ENCODE measurements at regions not wholly inside any gene's neighbourhood (a gene's known extent, or its start where the extent isn't known, plus 50 kb on each side); places are given as distances from the start of the nearest gene placed in this dataset.

- no peak for TF ChIP-seq CTCF (IDR thresholded peaks at IDR 0.05)
- no peaks in the 10 kb centered on the region for H3K27me3 ChIP-seq
- no peak overlapping the region for H3K27ac ChIP-seq
- H3K4me1 ChIP-seq: no peaks in the 10 kb centered on the region
- no peaks in the 10 kb centered on the region for H3K9me3 ChIP-seq
- no peak for DNase-seq (ENCODE audit: low spot score)
- H3K36me3 ChIP-seq: no peaks in the 10 kb centered on the region
- H3K4me3 ChIP-seq: no peak overlapping the region
Measured at GRCh38 chr7:136056651-136057231, 79.6 kb upstream of the MTPN start.

GRCh38 chr7:136055266-136055665 is 78.1 kb upstream of the MTPN start:
- TF ChIP-seq CTCF (IDR thresholded peaks at IDR 0.05): no peak
- DNase-seq (ENCODE audit: low spot score): no peak

GRCh38 chr7:136053689-136054485 is 76.7 kb upstream of the MTPN start:
- Histone ChIP-seq H3K27me3 (no peaks in the 10 kb centered on the region), H3K27ac (no peak overlapping the region), H3K36me3 (no peaks in the 10 kb centered on the region), H3K9me3 (no peaks in the 10 kb centered on the region), H3K4me1 (peaks cover 0 to 7% of the 10 kb centered on the region in 2 donors), H3K4me3 (no peak overlapping the region)
- no peak for DNase-seq (ENCODE audit: low spot score)
- no peak for TF ChIP-seq CTCF (IDR thresholded peaks at IDR 0.05)

More at GRCh38 chr7:136055266-136055665, 78.1 kb upstream of the MTPN start:
- H3K4me1 ChIP-seq: peaks cover 0 to 6% of the 10 kb centered on the region in 2 donors
- no peak overlapping the region for H3K27ac ChIP-seq
- H3K9me3 ChIP-seq: no peaks in the 10 kb centered on the region
- H3K27me3 ChIP-seq: no peaks in the 10 kb centered on the region
- H3K4me3 ChIP-seq: no peak overlapping the region
- H3K36me3 ChIP-seq: no peaks in the 10 kb centered on the region

- peak overlapping the region in 1 of 2 donors; percentile 38 for H3K27ac ChIP-seq
- no peaks in the 10 kb centered on the region for H3K36me3 ChIP-seq
- H3K4me3 ChIP-seq: no peak overlapping the region
- peaks cover 0 to 7% of the 10 kb centered on the region in 2 donors for H3K9me3 ChIP-seq
- DNase-seq (ENCODE audit: low spot score): no peak
- no peak for TF ChIP-seq CTCF (IDR thresholded peaks at IDR 0.05)
- peaks cover 0 to 7% of the 10 kb centered on the region in 2 donors for H3K4me1 ChIP-seq
- no peaks in the 10 kb centered on the region for H3K27me3 ChIP-seq
Measured at GRCh38 chr7:136051203-136051928, 74.2 kb upstream of the MTPN start.

GRCh38 chr7:136050462-136050847 is 73.3 kb upstream of the MTPN start:
- H3K27ac ChIP-seq: peak overlapping the region in 1 of 2 donors; percentile 38
- H3K9me3 ChIP-seq: peaks cover 0 to 9% of the 10 kb centered on the region in 2 donors
- H3K27me3 ChIP-seq: no peaks in the 10 kb centered on the region
- H3K4me1 ChIP-seq: peaks cover 0 to 12% of the 10 kb centered on the region in 2 donors
- DNase-seq (ENCODE audit: low spot score): no peak
- no peaks in the 10 kb centered on the region for H3K36me3 ChIP-seq
- TF ChIP-seq CTCF (IDR thresholded peaks at IDR 0.05): no peak
- H3K4me3 ChIP-seq: no peak overlapping the region
